ENCODE measurements at regions not wholly inside any gene's neighbourhood (a gene's known extent, or its start where the extent isn't known, plus 50 kb on each side); places are given as distances from the start of the nearest gene placed in this dataset.

- DNase-seq (ENCODE audit: low read depth in 2 of 2): no peak
These were observed 184.1 kb upstream of the IVNS1ABP start for GRCh38 chr1:185501099-185501498.

GRCh38 chr1:185500001-185500626, 183.1 kb upstream of the IVNS1ABP start:
- no peak for DNase-seq (ENCODE audit: low read depth in 2 of 2)

- no peak for DNase-seq (ENCODE audit: low read depth in 2 of 2)
These were observed 181.2 kb upstream of the IVNS1ABP start for GRCh38 chr1:185498207-185498606.

- DNase-seq (ENCODE audit: low read depth in 2 of 2): no peak
These were observed 180.1 kb upstream of the IVNS1ABP start for GRCh38 chr1:185497177-185497576.

GRCh38 chr1:185495898-185496297, 178.9 kb upstream of the IVNS1ABP start:
- no peak for DNase-seq (ENCODE audit: low read depth in 2 of 2)

- no peak for DNase-seq (ENCODE audit: low read depth in 2 of 2)
These were observed 178.0 kb upstream of the IVNS1ABP start for GRCh38 chr1:185495007-185495406.

- no peak for DNase-seq (ENCODE audit: low read depth in 2 of 2)
These were observed 175.2 kb upstream of the IVNS1ABP start for GRCh38 chr1:185492089-185492825.

GRCh38 chr1:185491604-185492003, 174.6 kb upstream of the IVNS1ABP start:
- no peak for DNase-seq (ENCODE audit: low read depth in 2 of 2)

GRCh38 chr1:185490924-185491323, 173.9 kb upstream of the IVNS1ABP start:
- no peak for DNase-seq (ENCODE audit: low read depth in 2 of 2)

GRCh38 chr1:185489406-185489805, 172.4 kb upstream of the IVNS1ABP start:
- DNase-seq (ENCODE audit: low read depth in 2 of 2): no peak

- DNase-seq (ENCODE audit: low read depth in 2 of 2): no peak
These were observed 171.8 kb upstream of the IVNS1ABP start for GRCh38 chr1:185488808-185489207.

GRCh38 chr1:185487936-185488335, 170.9 kb upstream of the IVNS1ABP start:
- no peak for DNase-seq (ENCODE audit: low read depth in 2 of 2)

- no peak for DNase-seq (ENCODE audit: low read depth in 2 of 2)
These were observed 170.0 kb upstream of the IVNS1ABP start for GRCh38 chr1:185487026-185487425.

GRCh38 chr1:185486346-185486745, 169.3 kb upstream of the IVNS1ABP start:
- DNase-seq (ENCODE audit: low read depth in 2 of 2): no peak

- DNase-seq (ENCODE audit: low read depth in 2 of 2): no peak
These were observed 166.8 kb upstream of the IVNS1ABP start for GRCh38 chr1:185483664-185484450.

GRCh38 chr1:185483217-185483616, 166.2 kb upstream of the IVNS1ABP start:
- DNase-seq (ENCODE audit: low read depth in 2 of 2): no peak

- DNase-seq (ENCODE audit: low read depth in 2 of 2): no peak
These were observed 163.5 kb upstream of the IVNS1ABP start for GRCh38 chr1:185480545-185480944.

GRCh38 chr1:185479796-185480195, 162.8 kb upstream of the IVNS1ABP start:
- DNase-seq (ENCODE audit: low read depth in 2 of 2): no peak

- DNase-seq (ENCODE audit: low read depth in 2 of 2): no peak
These were observed 161.8 kb upstream of the IVNS1ABP start for GRCh38 chr1:185478877-185479276.

GRCh38 chr1:185477638-185478580, 160.9 kb upstream of the IVNS1ABP start:
- no peak for DNase-seq (ENCODE audit: low read depth in 2 of 2)

GRCh38 chr1:185474440-185475149, 157.6 kb upstream of the IVNS1ABP start:
- DNase-seq (ENCODE audit: low read depth in 2 of 2): no peak

Measured in stimulated activated CD4-positive, alpha-beta T cell treated with anti-CD3 and anti-CD28 coated beads, Interleukin-1b, Interleukin-23, amount 100 ng/mL, for 1 hour (primary cell).